Fibroblast of mammary gland (primary cell): ENCODE measurements at regions not wholly inside any gene's neighbourhood (a gene's known extent, or its start where the extent isn't known, plus 50 kb on each side); places are given as distances from the start of the nearest gene placed in this dataset.
A peak's percentile ranks its signal among the peaks of the same experiment; 100 is the strongest.
"Not testable (repeated sequence)": the region's sequence is repeated elsewhere in the genome, so short reads cannot be mapped to it uniquely, and the experiment has no call there.

Experiments used
- DNase-seq: peaks from one replicate; pipeline ENCODE4 v3.0.0-alpha.2; 2010; ENCODE audit warnings: low read depth
- H3K4me3 ChIP-seq: 2 replicates; pipeline ENCODE4 v1.5.1; 2011; ENCODE audit warnings: low read depth, mild to moderate bottlenecking, low read length, moderate library complexity; ENCODE audit not compliant: control insufficient read depth
- CTCF ChIP-seq: conservative IDR thresholded peaks from 2 replicates; pipeline ENCODE4 v1.5.1; 2011; ENCODE audit warnings: low read depth, low read length, inconsistent platforms; ENCODE audit not compliant: control insufficient read depth, insufficient read depth

GRCh38 chr6:118367314-118367713 lies 180.8 kb upstream of the PLN start:
- no peak for DNase-seq
- no peak for TF ChIP-seq CTCF
- no peak overlapping the region for H3K4me3 ChIP-seq

- DNase-seq = no peak
- no peak overlapping the region for H3K4me3 ChIP-seq
- no peak for TF ChIP-seq CTCF
Observed at GRCh38 chr6:118370722-118371121, 177.4 kb upstream of the PLN start.

- no peak for DNase-seq
- TF ChIP-seq CTCF = no peak
- H3K4me3 ChIP-seq = no peak overlapping the region
Observed at GRCh38 chr6:118371955-118372354, 176.1 kb upstream of the PLN start.

- TF ChIP-seq CTCF = no peak
- H3K4me3 ChIP-seq = no peak overlapping the region
- peak; percentile 75 for DNase-seq
Observed at GRCh38 chr6:118372413-118372812, 175.7 kb upstream of the PLN start.

GRCh38 chr6:118377711-118378414 lies 170.2 kb upstream of the PLN start:
- no peak overlapping the region for H3K4me3 ChIP-seq
- no peak for TF ChIP-seq CTCF
- DNase-seq = no peak

GRCh38 chr6:118380620-118381019 lies 167.5 kb upstream of the PLN start:
- H3K4me3 ChIP-seq, DNase-seq: not testable (repeated sequence)

- DNase-seq = no peak
- no peak overlapping the region for H3K4me3 ChIP-seq
- TF ChIP-seq CTCF = no peak
Observed at GRCh38 chr6:118382126-118382525, 166.0 kb upstream of the PLN start.
